ENCODE measurements at regions not wholly inside any gene's neighbourhood (a gene's known extent, or its start where the extent isn't known, plus 50 kb on each side); places are given as distances from the start of the nearest gene placed in this dataset.

DNA sequence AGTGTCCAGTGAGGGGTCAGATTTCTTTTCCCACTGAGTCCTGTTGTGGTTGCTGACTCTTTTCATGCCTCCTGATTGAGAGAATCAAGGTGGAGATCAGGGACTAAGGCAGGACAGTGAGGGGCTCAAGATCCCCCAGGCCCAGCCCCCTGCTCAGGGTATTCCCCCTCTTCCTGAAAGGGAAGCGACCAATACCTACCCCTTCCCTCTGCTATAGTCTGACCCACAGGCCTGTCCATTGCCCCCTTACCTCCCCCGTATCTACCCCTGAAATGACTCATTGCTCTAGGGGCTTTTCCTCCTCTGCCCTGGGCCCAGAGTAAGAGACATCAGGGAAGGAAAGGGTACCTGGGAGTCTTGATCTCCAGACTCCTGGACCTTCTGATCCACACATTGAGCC lies 1320.5 kb downstream of the UQCRFS1 start:
- DNase-seq (ENCODE audit: low read depth in 1 of 2, low spot score in 1 of 2): no peak
- TF ChIP-seq SPI1 (IDR thresholded peaks at IDR 0.05; ENCODE audit: borderline replicate concordance, low read depth): no peak
- TF ChIP-seq, protein P1, sequence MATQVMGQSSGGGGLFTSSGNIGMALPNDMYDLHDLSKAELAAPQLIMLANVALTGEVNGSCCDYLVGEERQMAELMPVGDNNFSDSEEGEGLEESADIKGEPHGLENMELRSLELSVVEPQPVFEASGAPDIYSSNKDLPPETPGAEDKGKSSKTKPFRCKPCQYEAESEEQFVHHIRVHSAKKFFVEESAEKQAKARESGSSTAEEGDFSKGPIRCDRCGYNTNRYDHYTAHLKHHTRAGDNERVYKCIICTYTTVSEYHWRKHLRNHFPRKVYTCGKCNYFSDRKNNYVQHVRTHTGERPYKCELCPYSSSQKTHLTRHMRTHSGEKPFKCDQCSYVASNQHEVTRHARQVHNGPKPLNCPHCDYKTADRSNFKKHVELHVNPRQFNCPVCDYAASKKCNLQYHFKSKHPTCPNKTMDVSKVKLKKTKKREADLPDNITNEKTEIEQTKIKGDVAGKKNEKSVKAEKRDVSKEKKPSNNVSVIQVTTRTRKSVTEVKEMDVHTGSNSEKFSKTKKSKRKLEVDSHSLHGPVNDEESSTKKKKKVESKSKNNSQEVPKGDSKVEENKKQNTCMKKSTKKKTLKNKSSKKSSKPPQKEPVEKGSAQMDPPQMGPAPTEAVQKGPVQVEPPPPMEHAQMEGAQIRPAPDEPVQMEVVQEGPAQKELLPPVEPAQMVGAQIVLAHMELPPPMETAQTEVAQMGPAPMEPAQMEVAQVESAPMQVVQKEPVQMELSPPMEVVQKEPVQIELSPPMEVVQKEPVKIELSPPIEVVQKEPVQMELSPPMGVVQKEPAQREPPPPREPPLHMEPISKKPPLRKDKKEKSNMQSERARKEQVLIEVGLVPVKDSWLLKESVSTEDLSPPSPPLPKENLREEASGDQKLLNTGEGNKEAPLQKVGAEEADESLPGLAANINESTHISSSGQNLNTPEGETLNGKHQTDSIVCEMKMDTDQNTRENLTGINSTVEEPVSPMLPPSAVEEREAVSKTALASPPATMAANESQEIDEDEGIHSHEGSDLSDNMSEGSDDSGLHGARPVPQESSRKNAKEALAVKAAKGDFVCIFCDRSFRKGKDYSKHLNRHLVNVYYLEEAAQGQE (IDR thresholded peaks at IDR 0.05; ENCODE audit: insufficient replicate concordance, low read depth): no peak
- TF ChIP-seq GABPA (IDR thresholded peaks at IDR 0.05; ENCODE audit: low read depth): no peak
- TF ChIP-seq POLR2AphosphoS5 (IDR thresholded peaks at IDR 0.05; ENCODE audit: low read depth): no peak
- TF ChIP-seq, protein P2, sequence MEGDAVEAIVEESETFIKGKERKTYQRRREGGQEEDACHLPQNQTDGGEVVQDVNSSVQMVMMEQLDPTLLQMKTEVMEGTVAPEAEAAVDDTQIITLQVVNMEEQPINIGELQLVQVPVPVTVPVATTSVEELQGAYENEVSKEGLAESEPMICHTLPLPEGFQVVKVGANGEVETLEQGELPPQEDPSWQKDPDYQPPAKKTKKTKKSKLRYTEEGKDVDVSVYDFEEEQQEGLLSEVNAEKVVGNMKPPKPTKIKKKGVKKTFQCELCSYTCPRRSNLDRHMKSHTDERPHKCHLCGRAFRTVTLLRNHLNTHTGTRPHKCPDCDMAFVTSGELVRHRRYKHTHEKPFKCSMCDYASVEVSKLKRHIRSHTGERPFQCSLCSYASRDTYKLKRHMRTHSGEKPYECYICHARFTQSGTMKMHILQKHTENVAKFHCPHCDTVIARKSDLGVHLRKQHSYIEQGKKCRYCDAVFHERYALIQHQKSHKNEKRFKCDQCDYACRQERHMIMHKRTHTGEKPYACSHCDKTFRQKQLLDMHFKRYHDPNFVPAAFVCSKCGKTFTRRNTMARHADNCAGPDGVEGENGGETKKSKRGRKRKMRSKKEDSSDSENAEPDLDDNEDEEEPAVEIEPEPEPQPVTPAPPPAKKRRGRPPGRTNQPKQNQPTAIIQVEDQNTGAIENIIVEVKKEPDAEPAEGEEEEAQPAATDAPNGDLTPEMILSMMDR (IDR thresholded peaks at IDR 0.05; ENCODE audit: insufficient read depth, low read length): no peak
- no peaks in the 10 kb centered on the region for H3K27me3 ChIP-seq (ENCODE audit: insufficient read depth, poor library complexity, severe bottlenecking)

GRCh38 chr19:27891411-27891810 lies 1321.5 kb downstream of the UQCRFS1 start:
- TF ChIP-seq SPI1 (IDR thresholded peaks at IDR 0.05; ENCODE audit: borderline replicate concordance, low read depth) (no peak), GABPA (IDR thresholded peaks at IDR 0.05; ENCODE audit: low read depth) (no peak), POLR2AphosphoS5 (IDR thresholded peaks at IDR 0.05; ENCODE audit: low read depth) (no peak)
- TF ChIP-seq, protein P2 (IDR thresholded peaks at IDR 0.05; ENCODE audit: insufficient read depth, low read length): no peak
- TF ChIP-seq, protein P1 (IDR thresholded peaks at IDR 0.05; ENCODE audit: insufficient replicate concordance, low read depth): no peak
- no peak for DNase-seq (ENCODE audit: low read depth in 1 of 2, low spot score in 1 of 2)
- Histone ChIP-seq H3K27ac (replicated peaks) (no peak overlapping the region), H3K4me3 (replicated peaks; ENCODE audit: insufficient read depth, low read length) (no peak overlapping the region), H3K27me3 (ENCODE audit: insufficient read depth, poor library complexity, severe bottlenecking) (no peaks in the 10 kb centered on the region)

More for the DNA sequence above, 1320.5 kb downstream of the UQCRFS1 start:
- no peak overlapping the region for H3K27ac ChIP-seq (replicated peaks)
- H3K4me3 ChIP-seq (replicated peaks; ENCODE audit: insufficient read depth, low read length): no peak overlapping the region

- Histone ChIP-seq H3K4me3 (replicated peaks; ENCODE audit: insufficient read depth, low read length) (no peak overlapping the region), H3K27me3 (ENCODE audit: insufficient read depth, poor library complexity, severe bottlenecking) (no peaks in the 10 kb centered on the region), H3K27ac (replicated peaks) (no peak overlapping the region)
- DNase-seq (ENCODE audit: low read depth in 1 of 2, low spot score in 1 of 2): no peak
- no peak for TF ChIP-seq POLR2AphosphoS5 (IDR thresholded peaks at IDR 0.05; ENCODE audit: low read depth)
- TF ChIP-seq GABPA (IDR thresholded peaks at IDR 0.05; ENCODE audit: low read depth): no peak
- TF ChIP-seq, protein P2 (IDR thresholded peaks at IDR 0.05; ENCODE audit: insufficient read depth, low read length): no peak
- TF ChIP-seq, protein P1 (IDR thresholded peaks at IDR 0.05; ENCODE audit: insufficient replicate concordance, low read depth): no peak
- TF ChIP-seq SPI1 (IDR thresholded peaks at IDR 0.05; ENCODE audit: borderline replicate concordance, low read depth): no peak
These were observed 1322.3 kb downstream of the UQCRFS1 start for GRCh38 chr19:27890696-27891095.
